Astrocyte (in vitro differentiated cells and primary cell): ENCODE measurements at regions not wholly inside any gene's neighbourhood (a gene's known extent, or its start where the extent isn't known, plus 50 kb on each side); places are given as distances from the start of the nearest gene placed in this dataset.

Source experiments
- DNase-seq: peaks from one replicate; pipeline ENCODE4 v3.0.0-alpha.2; 2010; ENCODE audit warnings: low read depth
- FAIRE-seq: peaks from 2 replicates; lab custom pipeline; 2011; peaks lifted over from hg19 to GRCh38; lab: Jason Lieb, UNC
- H2AFZ ChIP-seq: 2 replicates; pipeline ENCODE4 v1.6.0; 2012; ENCODE audit warnings: low read depth, low read length, inconsistent platforms
- H3K27ac ChIP-seq: 2 replicates; pipeline ENCODE4 v1.5.1; 2011; ENCODE audit warnings: low read depth, low read length, inconsistent platforms
- H3K27me3 ChIP-seq: 2 replicates; pipeline ENCODE4 v1.6.0; 2011; ENCODE audit warnings: low read length, inconsistent platforms; ENCODE audit not compliant: insufficient read depth
- H3K36me3 ChIP-seq: 2 replicates; pipeline ENCODE4 v1.5.1; 2011; ENCODE audit warnings: low read length, inconsistent platforms; ENCODE audit not compliant: insufficient read depth
- H3K4me1 ChIP-seq: 2 replicates; pipeline ENCODE4 v1.5.1; 2011; ENCODE audit warnings: low read length, inconsistent platforms; ENCODE audit not compliant: insufficient read depth
- H3K4me2 ChIP-seq: 2 replicates; pipeline ENCODE4 v1.6.0; 2012; ENCODE audit warnings: low read length, inconsistent platforms
- H3K4me3 ChIP-seq: 2 replicates; pipeline ENCODE4 v1.5.1; 2011; ENCODE audit warnings: low read depth, mild to moderate bottlenecking, low read length, inconsistent platforms; ENCODE audit not compliant: insufficient read depth
- H3K79me2 ChIP-seq: 2 replicates; pipeline ENCODE4 v1.6.0; 2012; ENCODE audit warnings: mild to moderate bottlenecking, low read length, inconsistent platforms; ENCODE audit not compliant: insufficient read depth
- H3K9ac ChIP-seq: 2 replicates; pipeline ENCODE4 v1.6.0; 2012; ENCODE audit warnings: mild to moderate bottlenecking, low read length, inconsistent platforms
- H3K9me3 ChIP-seq: 2 replicates; pipeline ENCODE4 v1.5.1; 2012; ENCODE audit warnings: low read depth, mild to moderate bottlenecking, low read length, inconsistent platforms; ENCODE audit not compliant: insufficient read depth
- H4K20me1 ChIP-seq: 2 replicates; pipeline ENCODE4 v1.6.0; 2012; ENCODE audit warnings: low read length, inconsistent platforms; ENCODE audit not compliant: insufficient read depth
- H3K27ac Mint-ChIP-seq: one replicate; pipeline ENCODE4 v1.8.0; 2021; ENCODE audit warnings: mild to moderate bottlenecking, mixed read lengths; ENCODE audit not compliant: unreplicated experiment
- H3K27me3 Mint-ChIP-seq: one replicate; pipeline ENCODE4 v1.8.0; 2021; ENCODE audit warnings: low read depth, mixed read lengths; ENCODE audit not compliant: unreplicated experiment
- H3K36me3 Mint-ChIP-seq: one replicate; pipeline ENCODE4 v1.8.0; 2021; ENCODE audit warnings: low read depth, mixed read lengths; ENCODE audit not compliant: unreplicated experiment
- H3K4me1 Mint-ChIP-seq: one replicate; pipeline ENCODE4 v1.8.0; 2021; ENCODE audit warnings: low read depth, mixed read lengths; ENCODE audit not compliant: unreplicated experiment
- H3K4me3 Mint-ChIP-seq: one replicate; pipeline ENCODE4 v1.8.0; 2021; ENCODE audit warnings: mild to moderate bottlenecking, moderate library complexity, mixed read lengths; ENCODE audit not compliant: unreplicated experiment
- H3K9me3 Mint-ChIP-seq: one replicate; pipeline ENCODE4 v1.8.0; 2021; ENCODE audit warnings: mild to moderate bottlenecking, mixed read lengths; ENCODE audit not compliant: unreplicated experiment
- CTCF ChIP-seq: IDR thresholded peaks from 2 replicates; pipeline ENCODE4 v1.5.1; 2011; ENCODE audit warnings: low read depth, mild to moderate bottlenecking, inconsistent platforms, low read length, moderate library complexity; ENCODE audit not compliant: insufficient read depth
- EZH2 ChIP-seq: IDR thresholded peaks from 2 replicates; pipeline ENCODE4 v1.6.1; 2012; ENCODE audit warnings: mild to moderate bottlenecking, low read length, inconsistent platforms; ENCODE audit not compliant: insufficient read depth

DNA sequence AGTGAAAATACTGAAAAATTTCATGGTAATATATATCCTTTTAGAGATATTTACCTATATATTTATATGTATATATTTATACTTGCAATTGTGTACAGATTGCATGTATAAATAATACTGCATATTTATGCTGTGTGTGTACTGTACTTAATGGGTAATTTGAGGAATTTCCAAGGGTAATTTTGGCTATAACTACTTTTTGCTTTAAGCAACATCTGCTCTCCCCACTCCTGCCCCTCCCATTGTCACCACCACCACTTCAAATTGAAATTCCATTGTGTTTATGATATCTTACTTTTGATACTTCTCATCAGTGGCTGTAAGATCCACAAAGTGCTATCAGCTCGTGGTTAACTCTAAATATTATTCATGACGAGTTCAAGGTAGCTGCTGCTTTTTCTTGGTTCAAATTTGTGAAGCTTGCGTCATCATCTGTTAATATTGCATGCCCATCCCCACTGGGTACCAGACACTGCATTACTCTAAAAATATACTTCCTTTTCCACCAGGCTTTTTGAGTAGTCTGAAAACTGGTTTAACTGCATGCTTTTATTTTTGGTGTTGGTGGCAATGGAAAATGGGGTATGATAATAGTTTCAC is 91.7 kb upstream of the MITF start:
- Mint-ChIP-seq H3K36me3 (no peaks in the 10 kb centered on the region), H3K4me3 (no peak overlapping the region), H3K27me3 (no peaks in the 10 kb centered on the region), H3K9me3 (peaks cover 2% of the 10 kb centered on the region), H3K4me1 (peaks cover 15% of the 10 kb centered on the region), H3K27ac (peak overlapping the region; percentile 12)
- no peaks in the 10 kb centered on the region for H3K79me2 ChIP-seq
- peaks cover 12% of the 10 kb centered on the region for H3K4me1 ChIP-seq
- DNase-seq (peak; percentile 50), FAIRE-seq (no peak)
- no peak overlapping the region for H2AFZ ChIP-seq
- no peak overlapping the region for H3K27ac ChIP-seq
- no peak overlapping the region for H3K4me2 ChIP-seq
- H4K20me1 ChIP-seq, result no peaks in the 10 kb centered on the region
- no peak overlapping the region for H3K9ac ChIP-seq
- no peak overlapping the region for H3K4me3 ChIP-seq
- H3K36me3 ChIP-seq, result no peaks in the 10 kb centered on the region
- H3K9me3 ChIP-seq, result no peaks in the 10 kb centered on the region
- H3K27me3 ChIP-seq, result no peaks in the 10 kb centered on the region
- TF ChIP-seq CTCF (no peak), EZH2 (no peak)

GRCh38 chr3:69647081-69647480 is 92.2 kb upstream of the MITF start:
- Histone ChIP-seq H3K4me3 (no peak overlapping the region), H3K4me1 (peaks cover 12% of the 10 kb centered on the region), H3K9me3 (no peaks in the 10 kb centered on the region), H3K4me2 (no peak overlapping the region), H3K9ac (no peak overlapping the region), H4K20me1 (no peaks in the 10 kb centered on the region), H2AFZ (no peak overlapping the region), H3K27ac (no peak overlapping the region), H3K36me3 (no peaks in the 10 kb centered on the region), H3K27me3 (no peaks in the 10 kb centered on the region), H3K79me2 (no peaks in the 10 kb centered on the region)
- Mint-ChIP-seq H3K9me3 (peaks cover 2% of the 10 kb centered on the region), H3K4me1 (peaks cover 15% of the 10 kb centered on the region), H3K4me3 (no peak overlapping the region), H3K27me3 (no peaks in the 10 kb centered on the region), H3K27ac (no peak overlapping the region), H3K36me3 (no peaks in the 10 kb centered on the region)
- TF ChIP-seq EZH2 (no peak), CTCF (no peak)
- FAIRE-seq (no peak), DNase-seq (no peak)

GRCh38 chr3:69646287-69647067 is 92.8 kb upstream of the MITF start:
- H4K20me1 ChIP-seq, result no peaks in the 10 kb centered on the region
- H3K36me3 ChIP-seq, result no peaks in the 10 kb centered on the region
- H3K27ac ChIP-seq, result no peak overlapping the region
- no peak overlapping the region for H3K4me3 ChIP-seq
- H2AFZ ChIP-seq, result no peak overlapping the region
- FAIRE-seq (no peak), DNase-seq (no peak)
- Mint-ChIP-seq H3K27ac (no peak overlapping the region), H3K4me1 (peaks cover 15% of the 10 kb centered on the region), H3K4me3 (no peak overlapping the region), H3K27me3 (no peaks in the 10 kb centered on the region), H3K36me3 (no peaks in the 10 kb centered on the region), H3K9me3 (peaks cover 2% of the 10 kb centered on the region)
- H3K79me2 ChIP-seq, result no peaks in the 10 kb centered on the region
- H3K27me3 ChIP-seq, result no peaks in the 10 kb centered on the region
- TF ChIP-seq CTCF, result no peak
- TF ChIP-seq EZH2, result no peak
- H3K9me3 ChIP-seq, result no peaks in the 10 kb centered on the region
- no peak overlapping the region for H3K9ac ChIP-seq
- H3K4me2 ChIP-seq, result no peak overlapping the region
- peaks cover 12% of the 10 kb centered on the region for H3K4me1 ChIP-seq
